ENCODE measurements at regions not wholly inside any gene's neighbourhood (a gene's known extent, or its start where the extent isn't known, plus 50 kb on each side); places are given as distances from the start of the nearest gene placed in this dataset.

GRCh38 chr11:95576146-95576845, 213.3 kb downstream of the FAM76B start:
- no peak for TF ChIP-seq CTCF (conservative IDR thresholded peaks at IDR 0.05)
- no peak for TF ChIP-seq ZFX (IDR thresholded peaks at IDR 0.05)

Data from C4-2B (cell line).